ENCODE measurements at regions not wholly inside any gene's neighbourhood (a gene's known extent, or its start where the extent isn't known, plus 50 kb on each side); places are given as distances from the start of the nearest gene placed in this dataset.

- TF ChIP-seq ATF3 (CRISPR knock-in tag; conservative IDR thresholded peaks at IDR 0.05) (no peak), ESRRA (CRISPR knock-in tag; IDR thresholded peaks at IDR 0.05; ENCODE audit: borderline replicate concordance) (no peak), MAX (CRISPR knock-in tag; IDR thresholded peaks at IDR 0.05) (no peak), CTCF (IDR thresholded peaks at IDR 0.05) (no peak), E2F4 (CRISPR knock-in tag; IDR thresholded peaks at IDR 0.05; ENCODE audit: borderline replicate concordance, low read depth) (no peak), FOXP4 (CRISPR knock-in tag; IDR thresholded peaks at IDR 0.05) (no peak), TCF7 (CRISPR knock-in tag; IDR thresholded peaks at IDR 0.05; ENCODE audit: low read depth) (no peak), RELA (CRISPR knock-in tag; IDR thresholded peaks at IDR 0.05; ENCODE audit: borderline replicate concordance) (no peak)
These were observed 422.4 kb downstream of the DSEL start for GRCh38 chr18:67094123-67094522.
